HuH-7.5 (cell line): ENCODE measurements at regions not wholly inside any gene's neighbourhood (a gene's known extent, or its start where the extent isn't known, plus 50 kb on each side); places are given as distances from the start of the nearest gene placed in this dataset.
"Not testable (repeated sequence)": the region's sequence is repeated elsewhere in the genome, so short reads cannot be mapped to it uniquely, and the experiment has no call there.

Experiments
- DNase-seq: peaks from one replicate; pipeline ENCODE4 v3.0.0; 2011; ENCODE audit warnings: low spot score

DNA sequence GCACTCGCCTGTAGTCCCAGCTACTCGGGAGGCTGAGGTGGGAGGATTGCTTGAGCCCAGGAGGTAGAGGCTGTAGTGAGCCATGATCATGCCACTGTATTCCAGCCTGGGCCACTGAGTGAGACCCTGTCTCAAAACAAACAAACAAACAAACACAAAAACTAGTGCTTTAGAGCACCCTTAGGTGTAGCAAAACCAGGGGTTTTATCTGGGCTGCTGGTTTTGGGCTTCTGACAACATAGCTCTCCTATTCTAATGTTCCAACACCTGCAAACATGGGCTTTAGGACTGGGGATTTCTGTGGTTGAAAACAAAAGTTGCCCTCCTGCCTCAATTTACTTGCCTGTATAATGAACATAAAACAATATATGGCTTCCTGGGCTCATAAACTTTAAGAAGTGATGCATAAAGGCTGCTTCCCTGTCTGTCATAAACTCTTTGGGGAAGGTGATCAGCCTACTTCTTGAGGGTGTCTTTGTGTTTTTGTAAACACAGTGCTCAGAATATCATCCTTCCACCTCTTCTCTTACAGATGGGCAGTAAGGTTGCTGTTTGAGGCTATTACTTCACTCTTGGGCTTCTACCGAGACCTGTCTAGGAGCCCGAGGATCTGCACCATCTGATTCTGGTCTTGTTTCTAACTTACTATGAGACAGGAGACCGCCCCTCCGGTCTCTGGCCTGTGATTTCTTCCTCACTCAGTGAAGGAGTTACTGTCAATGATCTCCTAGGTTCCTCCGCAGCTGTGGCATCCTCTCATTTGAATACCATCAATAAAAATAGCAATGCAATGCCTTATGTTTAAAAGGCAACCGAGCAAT is 246.5 kb downstream of the MYCN start:
- DNase-seq = no peak

DNA sequence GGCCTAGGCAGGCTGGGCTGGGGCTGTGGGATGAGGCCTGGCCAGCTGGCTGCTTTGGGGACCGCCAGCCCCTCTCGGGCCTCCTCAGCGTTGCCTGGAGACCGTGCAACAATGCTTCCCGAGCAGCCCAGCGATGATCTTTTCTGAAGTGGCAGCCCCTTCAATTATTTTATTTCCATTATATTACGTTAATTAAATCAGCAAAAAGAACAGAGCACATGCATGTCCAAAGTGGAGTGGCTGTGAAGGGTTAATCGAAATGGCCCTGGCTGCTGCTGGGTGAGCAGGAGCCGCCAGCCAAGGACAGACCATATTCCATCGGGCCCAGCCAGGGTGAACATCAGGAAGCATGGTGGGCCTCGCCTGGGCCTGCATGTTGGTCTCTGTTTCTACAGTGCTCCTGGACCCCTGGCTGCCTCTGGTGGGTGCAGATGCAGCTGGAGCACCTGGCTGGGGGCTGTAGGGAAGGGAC is 245.5 kb downstream of the MYCN start:
- DNase-seq = no peak

DNA sequence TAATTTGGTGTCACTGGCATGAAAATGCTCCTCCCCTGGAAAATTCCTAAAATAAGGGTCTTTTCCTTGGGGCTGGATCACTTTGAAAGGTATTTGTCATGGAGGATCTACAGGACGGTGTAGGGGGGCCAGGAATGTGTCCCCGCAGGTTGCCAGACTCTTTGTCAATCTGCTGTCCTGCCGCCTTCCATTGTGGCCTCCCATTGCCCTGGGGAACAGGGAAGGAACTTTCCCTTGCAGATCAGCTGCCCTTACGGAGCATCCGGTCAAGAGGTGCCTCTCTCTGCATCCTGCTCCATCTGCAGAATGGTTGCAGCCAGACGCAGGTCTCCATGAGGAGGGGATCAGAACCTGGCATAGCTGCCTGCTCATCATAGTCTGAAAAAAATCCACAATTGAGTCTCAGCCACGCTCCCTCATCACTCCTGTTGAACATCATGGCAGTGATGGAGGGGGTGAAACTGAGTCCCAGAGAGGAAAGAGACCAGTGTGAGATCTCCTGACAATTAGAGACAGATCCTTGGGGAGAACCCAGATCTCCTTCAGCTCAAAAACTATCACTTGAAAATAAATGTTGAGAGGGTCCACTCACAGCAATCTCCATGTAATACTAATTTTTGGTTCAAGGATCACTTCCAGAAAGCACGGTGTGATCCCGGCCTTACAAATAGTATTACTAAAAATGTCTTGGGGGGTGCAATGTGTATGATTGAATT is 244.8 kb downstream of the MYCN start:
- no peak for DNase-seq

DNA sequence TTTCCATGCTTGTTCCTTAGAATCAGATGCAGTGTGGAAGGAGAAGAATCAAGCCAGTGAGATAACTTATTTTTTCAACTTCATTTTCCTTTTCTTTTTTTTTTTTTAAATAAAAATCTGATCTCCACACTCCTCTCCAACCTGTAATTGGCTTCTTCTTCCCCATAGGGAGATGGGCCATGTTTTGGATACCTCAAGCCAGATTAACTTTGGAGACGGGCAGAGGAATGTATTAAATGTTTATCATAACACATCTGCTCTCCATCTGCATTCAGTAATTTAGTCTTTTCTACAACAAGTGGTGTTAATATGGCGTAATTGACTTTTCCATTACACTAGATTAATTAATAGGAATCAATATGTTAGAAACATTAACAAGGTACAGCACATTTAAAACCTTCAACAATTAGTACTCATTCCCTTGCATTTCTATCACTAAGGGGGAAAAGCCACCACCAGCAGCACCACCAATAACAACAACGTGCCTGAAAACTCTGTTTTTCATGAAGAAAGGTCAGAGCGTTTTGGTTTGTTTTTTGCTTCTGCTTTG is 244.1 kb downstream of the MYCN start:
- DNase-seq = no peak

DNA sequence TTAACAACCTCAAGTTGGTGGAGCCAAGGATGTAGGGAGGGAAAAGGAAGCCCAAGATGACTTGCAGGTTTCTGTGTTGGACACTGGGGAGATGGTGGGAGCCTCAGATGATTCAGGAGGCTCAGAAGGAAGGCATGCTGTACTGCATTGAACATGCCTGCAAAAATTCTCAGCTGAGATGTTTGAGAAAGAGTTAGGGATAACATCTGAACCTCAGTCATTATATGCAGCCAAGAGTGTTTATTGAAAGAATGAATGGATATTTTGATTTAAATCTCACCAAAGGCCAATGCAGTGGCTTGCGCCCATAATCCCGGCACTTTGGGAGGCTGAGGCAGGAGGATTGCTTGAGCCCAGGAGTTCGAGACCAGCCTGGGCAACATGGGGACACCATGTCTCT is 243.0 kb downstream of the MYCN start:
- DNase-seq = no peak

DNA sequence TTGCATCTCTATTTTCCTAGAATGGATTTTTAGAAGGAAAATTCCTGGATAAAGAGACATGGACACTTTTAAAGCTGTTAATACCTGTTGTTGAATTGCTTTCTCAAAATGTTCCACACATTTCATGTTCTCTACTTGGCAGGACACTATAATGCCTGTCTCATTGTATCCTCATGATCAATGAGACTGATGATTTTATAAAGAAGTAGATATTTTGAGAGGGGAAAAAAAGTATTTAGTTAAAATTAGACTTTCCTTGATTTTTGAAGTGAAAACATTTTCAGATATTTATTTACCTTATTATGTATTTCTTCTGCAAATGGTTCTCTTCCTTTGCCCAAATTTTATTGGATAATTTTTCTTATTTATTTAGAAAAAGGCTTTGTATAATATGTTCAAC is 242.5 kb downstream of the MYCN start:
- no peak for DNase-seq

DNA sequence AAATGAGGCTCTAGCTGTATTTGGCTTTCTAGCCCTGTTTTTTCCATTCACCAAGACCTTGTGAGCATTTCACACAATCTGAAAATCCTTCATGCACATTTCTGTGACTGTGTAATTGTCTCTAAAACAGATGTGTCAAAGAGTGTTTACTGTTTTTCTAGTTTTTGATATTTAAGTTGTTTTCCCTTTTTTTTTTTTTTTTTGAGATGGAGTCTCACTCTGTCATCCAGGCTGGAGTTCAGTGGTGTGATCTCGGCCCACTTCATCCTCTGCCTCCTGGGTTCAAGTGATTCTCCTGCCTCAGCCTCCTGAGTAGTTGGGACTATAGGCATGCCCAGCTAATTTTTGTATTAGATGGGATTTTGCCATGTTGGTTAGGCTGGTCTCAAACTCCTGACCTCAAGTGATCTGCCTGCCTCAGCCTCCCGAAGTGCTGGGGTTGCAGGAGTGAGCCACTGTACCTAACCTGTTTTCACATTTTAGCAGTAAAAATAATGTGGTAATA is 242.0 kb downstream of the MYCN start:
- not testable (repeated sequence) for DNase-seq

DNA sequence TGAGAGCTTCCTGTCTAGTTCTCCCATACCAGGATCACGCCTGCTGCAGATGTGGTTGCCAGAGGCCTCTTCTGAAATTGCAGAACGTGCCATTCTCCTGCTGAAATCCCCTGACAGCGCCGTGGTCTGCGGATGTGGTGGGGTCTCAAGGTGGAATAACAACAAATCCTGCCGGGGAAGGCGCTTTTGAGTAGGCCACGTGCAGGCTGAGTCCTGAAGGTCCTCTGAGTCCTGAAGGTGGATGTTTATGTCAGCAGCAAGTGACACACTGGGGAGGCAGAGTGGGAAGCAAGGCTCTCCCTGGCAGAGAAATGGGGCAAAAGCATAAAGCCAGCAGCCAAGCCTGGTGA is 241.4 kb downstream of the MYCN start:
- DNase-seq = no peak

DNA sequence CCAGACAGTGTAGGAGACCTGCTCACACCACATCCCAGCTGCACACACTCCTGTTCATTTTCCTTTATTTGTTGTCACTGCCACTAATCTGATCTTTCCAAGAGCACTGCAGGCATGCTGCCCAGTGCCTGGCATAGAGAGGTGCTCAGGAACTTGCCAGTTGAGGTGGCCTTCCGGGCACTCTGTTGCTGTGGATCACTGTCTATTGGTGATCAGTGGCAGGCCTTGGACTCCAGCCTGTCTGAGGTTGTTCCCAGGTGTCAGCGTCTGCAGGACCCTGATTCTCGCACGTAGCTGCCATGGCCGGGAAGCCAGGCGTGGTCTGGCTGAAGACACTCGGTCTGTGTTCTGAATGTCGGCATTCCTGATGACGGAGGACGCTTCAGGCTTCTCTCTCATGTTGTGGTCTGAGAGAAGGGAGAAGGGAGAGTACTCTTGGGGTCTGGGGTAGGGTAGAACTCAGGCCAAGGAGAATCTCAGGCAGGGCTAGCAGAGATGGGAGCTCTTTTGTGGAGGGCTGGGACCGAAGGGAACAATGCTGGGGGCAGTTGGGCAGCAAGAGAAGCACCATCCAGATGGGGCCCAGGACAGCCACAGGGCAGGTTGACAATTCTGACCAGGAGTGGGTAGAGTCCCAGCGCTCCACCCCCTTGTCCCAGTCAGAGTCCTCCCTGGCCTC is 240.9 kb downstream of the MYCN start:
- DNase-seq = no peak

DNA sequence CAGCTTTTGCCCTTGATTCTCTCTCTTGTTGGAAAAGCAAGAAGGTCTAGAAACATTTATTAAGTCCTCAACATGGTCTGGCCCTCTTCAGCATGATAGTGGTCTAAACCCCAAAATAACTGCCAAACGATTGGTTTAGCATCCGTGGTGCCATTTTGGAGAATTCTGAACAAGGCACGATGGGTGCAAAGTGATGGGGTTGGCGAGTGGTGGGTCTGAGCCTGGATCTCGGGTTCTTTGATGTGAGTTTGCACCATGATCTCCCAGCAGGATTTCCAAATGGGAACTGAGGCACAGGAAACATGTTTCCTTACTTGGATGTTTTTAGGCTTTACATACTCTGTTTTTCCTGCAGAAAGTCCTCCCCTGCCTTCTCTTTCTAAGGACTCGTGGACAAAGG is 240.3 kb downstream of the MYCN start:
- DNase-seq = no peak

DNA sequence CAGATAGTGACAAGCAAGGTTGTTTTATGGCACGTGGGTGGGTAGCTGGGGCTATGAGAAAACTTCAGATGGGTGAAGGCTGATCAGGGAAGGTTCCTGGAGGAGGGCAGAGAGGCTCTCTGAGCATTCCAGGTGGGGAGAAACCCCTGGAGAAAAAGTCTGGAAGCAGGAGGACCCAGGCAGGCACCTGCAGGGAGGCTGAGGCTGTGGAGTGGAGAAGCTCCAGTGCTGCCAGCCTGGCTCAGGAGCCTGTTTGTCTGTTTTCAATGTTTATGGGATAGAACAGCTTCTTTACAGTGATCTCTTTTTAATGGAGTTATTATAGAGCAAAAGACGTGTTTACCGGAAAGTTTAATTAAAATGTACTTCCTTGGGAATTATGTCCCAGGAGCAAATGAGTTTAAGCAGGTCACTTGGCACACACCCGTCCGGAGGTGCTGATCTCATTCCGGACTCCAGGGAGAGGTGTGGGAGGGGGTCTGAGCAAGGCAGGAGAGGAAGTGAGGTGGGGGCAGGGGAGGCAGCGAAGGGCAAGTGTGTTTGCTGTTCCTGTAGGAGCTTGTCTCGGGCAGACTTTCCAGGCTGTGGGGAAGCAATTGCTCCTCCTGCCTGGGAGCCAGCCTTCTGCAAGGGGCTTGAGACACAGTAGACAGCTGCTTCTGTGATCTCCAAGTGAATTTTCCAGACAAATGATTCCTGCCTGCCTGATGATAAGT is 239.5 kb downstream of the MYCN start:
- no peak for DNase-seq

DNA sequence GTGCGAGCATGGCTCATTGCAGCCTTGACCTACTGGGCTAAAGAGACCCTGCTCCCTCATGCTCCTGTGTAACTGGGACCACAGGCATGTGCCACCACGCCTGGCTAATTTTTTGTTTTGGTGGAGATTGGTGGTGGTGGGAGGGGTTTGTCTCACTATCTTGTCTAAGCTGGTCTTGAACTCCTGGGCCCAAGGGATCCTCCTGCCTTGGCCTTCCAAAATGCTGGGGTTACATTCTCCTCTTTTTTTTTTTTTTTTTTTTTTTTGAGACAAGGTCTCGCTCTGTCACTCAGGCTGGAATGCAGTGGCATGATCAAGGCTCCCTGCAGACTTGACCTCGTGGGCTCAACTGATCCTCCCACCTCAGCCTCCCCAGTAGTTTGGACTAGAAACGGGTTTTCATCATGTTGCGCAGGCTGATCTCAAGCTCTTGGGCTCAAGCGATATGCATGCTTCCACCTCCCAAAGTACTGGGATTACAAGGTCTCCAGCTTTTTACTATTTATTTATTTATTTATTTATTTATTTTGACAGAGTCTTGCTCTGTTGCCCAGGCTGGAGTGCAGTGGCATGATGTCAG is 238.3 kb downstream of the MYCN start:
- no peak for DNase-seq

DNA sequence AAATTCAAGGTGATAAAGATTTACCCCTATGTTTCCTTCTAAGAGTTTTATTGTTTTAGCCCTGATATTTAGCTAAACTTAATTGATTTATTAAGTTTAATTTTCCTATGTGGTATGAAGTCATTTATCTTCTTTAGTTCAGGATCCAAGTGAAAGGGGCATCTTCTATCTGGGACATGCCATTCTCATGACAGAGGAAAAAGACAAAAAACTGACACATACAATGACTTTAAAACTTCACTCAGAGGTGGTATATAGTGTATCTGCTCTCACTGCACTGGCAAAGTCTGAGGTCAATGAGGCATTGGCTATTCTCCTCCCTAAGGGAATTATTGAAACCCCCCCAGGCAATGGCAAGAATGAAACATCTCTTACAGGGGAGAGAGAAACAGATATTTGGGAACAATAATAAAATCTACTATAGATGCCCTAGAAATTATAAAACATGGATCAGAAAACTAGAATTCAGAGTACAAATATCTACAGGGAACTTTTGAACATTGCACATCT is 237.4 kb downstream of the MYCN start:
- DNase-seq = no peak

DNA sequence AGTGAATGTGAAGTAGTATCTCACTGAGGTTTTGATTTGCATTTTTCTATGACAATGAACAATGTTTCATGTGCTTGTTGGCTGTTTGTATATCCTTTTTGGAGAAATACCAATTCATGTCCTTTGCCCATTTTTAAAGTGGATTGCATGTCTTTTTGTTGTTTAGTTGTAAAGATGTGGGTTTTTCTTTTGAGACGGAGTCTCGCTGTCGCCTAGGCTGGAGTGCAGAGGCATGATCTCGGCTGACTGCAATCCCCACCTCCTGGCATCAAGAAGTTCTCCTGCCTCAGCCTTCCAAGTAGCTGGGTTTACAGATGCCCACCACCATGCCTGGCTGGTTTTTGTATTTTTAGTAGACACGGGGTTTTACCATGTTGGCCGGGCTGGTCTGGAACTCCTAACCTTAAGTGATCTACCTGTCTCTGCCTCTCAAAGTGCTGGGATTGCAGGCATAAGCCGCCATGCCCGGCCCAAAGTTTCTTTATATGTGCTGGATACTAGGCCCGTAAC is 236.7 kb downstream of the MYCN start:
- DNase-seq = no peak

DNA sequence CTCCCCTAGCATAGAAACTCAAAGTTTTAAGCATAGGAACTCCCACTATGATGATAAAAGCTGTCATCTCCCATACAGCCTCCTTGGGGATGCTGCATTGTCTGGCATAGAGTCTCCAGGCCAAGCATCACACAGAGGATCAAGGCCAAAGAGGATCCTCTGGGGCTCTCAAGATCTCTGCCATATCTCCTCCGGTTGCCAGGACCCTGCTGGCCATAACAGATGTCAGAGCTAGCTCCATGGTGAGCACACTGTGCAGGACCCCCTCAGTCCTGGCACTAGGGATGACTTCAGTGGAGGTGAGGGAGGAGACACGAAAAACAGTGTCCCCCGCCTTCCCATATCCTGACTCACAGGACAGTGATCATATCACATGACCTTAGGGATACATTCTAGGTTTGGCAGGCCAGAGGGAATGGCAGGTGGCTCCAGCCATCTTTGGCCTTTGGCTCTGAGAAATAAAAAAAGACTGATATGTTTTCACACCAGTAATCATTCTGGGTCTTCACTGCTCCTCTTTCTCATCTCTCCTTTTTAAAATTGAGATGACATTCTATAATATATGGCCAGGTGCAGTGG is 235.0 kb downstream of the MYCN start:
- DNase-seq = no peak

DNA sequence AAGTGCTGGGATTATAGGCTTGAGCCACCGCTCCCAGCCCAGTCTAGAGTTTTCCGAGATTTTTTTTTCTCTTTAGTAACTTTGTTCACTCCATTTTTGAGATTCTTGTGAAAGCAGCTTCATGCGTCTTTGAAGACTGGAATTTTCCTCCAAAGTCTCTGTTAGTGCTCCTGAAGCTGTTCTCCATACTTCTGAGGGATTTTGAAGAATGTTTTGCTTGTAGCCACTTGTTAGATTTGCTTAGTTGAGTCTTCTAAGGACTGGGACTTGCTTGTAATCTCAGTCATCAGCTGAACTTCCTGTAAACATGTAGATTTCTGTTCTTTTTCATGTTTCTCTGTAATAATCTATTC is 234.3 kb downstream of the MYCN start:
- no peak for DNase-seq

DNA sequence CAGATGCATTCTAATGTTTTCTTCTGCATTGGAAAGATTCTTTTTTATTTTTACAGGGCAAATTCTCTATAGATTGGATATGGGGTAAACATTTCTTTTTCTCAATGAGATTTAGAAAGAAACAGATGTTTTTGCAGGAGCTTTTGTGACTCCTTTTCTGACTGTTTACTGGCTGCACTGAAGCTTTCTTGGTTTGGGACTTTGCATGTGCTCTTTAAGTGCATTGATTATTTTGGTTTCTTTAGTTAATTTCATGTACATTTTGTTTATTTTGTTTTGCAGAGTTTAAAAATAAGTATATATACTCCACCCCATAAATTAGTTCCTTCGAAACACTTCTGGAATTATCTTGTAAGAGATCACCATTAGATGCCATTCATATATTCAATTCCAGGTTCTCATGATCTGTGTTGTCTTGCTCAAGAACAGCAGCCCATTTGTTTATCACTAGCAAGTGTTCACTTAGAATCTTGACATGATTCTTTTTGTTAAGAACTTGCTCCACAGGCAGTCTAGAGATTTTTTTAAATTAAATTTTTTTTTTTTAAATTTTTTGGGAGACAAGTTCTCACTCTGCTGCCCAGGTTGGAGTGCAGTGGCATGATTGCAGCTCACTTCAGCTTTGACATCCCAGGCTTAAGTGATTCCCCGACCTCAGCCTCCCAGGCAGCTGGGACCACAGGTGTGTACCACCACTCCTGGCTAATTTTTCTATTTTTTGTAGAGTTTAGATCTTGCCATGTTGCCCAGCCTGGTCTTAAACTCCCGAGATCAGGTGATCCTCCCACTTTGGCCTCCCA is 233.7 kb downstream of the MYCN start:
- no peak for DNase-seq

DNA sequence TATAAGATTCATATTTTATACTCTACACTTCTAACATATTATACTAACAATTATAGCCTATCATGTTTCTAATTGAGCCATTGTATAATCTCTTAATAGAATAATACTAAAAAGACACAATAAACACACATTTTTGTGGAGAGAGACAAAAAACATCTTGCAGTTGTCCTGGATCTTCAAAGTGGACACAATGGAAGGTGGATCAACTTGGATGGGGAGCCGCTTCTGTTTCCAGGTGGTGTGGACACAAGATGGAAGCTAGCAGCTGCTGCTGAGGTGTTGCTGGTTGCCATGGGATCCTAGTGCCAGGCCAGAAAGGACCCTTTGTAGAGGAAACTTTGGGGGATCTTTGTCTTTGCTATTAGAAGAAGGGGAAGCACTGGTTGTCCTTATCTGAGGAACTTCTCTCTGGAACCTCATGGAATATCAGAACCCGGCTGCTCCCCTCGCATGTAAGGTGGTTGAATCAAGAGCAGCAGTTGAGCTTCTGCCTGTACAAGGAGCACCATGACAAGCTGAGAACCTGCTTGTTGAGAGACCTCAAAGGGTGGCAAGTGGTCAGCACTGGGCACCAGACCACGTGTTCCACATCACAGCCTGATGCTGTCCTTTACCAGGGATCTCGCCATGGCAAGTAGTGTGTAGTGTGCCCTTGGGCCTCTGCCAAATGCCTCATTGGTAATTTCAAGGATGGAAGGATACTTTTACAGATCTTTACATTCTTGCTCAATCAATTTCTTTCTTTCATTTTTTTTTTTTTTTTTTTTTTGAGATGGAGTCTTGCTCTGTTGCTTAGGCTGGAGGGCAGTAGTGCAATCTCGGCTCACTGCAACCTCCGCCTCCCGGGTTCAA is 232.2 kb downstream of the MYCN start:
- DNase-seq = no peak

DNA sequence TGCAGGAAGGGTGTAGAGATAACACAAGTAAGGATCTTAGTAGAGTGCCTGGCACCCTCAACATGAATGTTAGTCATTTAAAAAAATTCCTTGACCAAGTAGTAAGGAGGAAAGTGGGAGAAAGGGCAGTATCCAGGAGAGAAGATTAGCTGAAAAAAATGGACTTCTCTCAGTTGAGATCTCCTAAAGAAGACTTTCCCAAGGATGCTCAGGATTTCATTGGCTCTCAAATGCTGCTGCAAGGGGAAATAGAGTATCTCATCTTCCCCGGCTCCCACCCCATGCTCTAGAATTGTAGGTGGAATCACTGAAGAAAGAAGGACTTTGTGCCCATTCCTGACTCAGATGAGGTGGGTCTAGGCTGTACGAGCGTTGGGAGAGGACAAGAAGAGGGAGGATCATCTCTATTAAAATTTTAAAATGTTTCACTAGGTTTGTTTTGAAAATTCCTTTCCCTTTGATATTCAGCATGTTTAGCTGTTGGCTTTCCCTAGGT is 231.1 kb downstream of the MYCN start:
- no peak for DNase-seq
